PC-9 (cell line): ENCODE measurements at regions not wholly inside any gene's neighbourhood (a gene's known extent, or its start where the extent isn't known, plus 50 kb on each side); places are given as distances from the start of the nearest gene placed in this dataset.

Experiments used
- EZH2 ChIP-seq: fragments of 200-600 bp; sonication (generic); IDR thresholded peaks from 2 replicates; pipeline ENCODE4 v1.8.0; 2017; ENCODE audit warnings: antibody characterized with exemption, low read depth
- TF ChIP-seq, protein P1 (sequence below): fragments of 200-600 bp; sonication (generic); conservative IDR thresholded peaks from 2 replicates; pipeline ENCODE4 v1.6.1; 2017; ENCODE audit warnings: mixed run types, antibody characterized with exemption, mild to moderate bottlenecking, moderate library complexity

DNA sequence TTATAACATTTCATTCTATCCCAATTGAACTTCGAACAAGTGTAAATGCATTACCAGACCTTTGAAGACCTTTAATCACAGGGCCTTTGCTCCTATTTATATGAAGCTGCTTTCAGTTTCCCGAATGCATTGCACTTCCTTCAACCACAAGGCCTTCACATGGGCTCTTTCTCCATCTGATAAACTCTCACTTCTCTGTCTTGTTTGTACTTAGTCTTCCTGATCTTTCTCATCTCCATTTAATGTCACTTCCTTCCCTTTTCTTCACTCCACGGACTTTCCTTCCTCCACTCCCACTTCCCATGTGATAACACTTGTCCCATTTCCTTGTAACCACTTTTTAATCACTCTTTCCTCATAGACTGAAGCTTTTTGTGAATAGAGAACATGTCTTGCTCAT, 74.3 kb upstream of the TNC start:
- TF ChIP-seq, protein P1, sequence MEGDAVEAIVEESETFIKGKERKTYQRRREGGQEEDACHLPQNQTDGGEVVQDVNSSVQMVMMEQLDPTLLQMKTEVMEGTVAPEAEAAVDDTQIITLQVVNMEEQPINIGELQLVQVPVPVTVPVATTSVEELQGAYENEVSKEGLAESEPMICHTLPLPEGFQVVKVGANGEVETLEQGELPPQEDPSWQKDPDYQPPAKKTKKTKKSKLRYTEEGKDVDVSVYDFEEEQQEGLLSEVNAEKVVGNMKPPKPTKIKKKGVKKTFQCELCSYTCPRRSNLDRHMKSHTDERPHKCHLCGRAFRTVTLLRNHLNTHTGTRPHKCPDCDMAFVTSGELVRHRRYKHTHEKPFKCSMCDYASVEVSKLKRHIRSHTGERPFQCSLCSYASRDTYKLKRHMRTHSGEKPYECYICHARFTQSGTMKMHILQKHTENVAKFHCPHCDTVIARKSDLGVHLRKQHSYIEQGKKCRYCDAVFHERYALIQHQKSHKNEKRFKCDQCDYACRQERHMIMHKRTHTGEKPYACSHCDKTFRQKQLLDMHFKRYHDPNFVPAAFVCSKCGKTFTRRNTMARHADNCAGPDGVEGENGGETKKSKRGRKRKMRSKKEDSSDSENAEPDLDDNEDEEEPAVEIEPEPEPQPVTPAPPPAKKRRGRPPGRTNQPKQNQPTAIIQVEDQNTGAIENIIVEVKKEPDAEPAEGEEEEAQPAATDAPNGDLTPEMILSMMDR: no peak
- no peak for TF ChIP-seq EZH2
